ENCODE measurements at regions not wholly inside any gene's neighbourhood (a gene's known extent, or its start where the extent isn't known, plus 50 kb on each side); places are given as distances from the start of the nearest gene placed in this dataset.
"Not testable (repeated sequence)": the region's sequence is repeated elsewhere in the genome, so short reads cannot be mapped to it uniquely, and the experiment has no call there.

DNA sequence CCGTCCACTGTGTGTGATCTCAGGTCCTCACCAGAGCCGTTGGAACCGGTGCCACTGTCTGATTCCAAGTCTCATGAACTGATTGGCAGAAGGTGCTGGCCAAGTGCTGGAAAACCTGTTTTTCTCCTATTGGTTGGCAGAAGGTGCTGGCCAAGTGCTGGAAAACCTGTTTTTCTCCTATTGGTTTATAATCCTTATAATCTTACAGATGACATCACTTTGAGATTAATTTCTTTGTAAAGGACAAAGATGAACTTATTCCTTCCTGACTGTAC is 1106.3 kb downstream of the BRD1 start:
- DNase-seq (ENCODE audit: low spot score), result no peak
- intact Hi-C loops (cut with DNase I), result no loop called here

DNA sequence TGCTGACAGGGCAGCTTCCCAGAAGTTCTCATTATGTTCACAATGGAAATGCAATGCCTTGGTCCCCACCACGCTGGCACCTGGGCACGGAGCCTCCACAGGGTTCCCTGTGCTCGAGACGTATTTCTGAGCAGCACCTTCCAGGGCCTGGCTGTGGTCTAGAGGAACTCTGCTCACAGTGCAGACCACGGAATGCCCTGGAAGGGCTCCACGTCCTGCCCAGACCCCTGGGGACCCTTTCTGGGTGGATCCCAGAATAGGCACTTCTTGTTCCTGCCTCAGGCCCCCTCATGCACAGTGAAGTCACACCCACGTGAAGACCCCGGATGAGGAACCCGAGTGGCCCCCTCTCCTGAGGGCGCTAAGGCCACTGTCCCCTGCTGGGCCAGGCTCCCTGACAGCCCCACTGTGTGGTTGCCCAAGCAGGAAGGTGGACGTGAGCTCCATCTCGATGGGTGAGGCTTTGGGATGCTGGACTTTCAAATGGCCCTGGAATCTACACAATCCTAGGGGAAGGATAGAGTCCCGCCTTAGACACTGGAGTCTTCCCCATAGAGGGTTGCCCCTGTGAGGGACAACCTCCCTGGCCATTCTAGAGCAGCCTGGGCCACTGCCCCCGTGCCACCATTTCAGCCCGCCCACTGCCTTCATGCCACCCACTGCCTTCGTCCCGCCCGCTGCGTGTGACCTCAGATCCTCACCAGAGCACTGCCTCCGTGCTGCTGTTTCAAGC is 1106.8 kb downstream of the BRD1 start:
- intact Hi-C loops (cut with DNase I), result no loop called here
- DNase-seq (ENCODE audit: low spot score), result peak; percentile 67

DNA sequence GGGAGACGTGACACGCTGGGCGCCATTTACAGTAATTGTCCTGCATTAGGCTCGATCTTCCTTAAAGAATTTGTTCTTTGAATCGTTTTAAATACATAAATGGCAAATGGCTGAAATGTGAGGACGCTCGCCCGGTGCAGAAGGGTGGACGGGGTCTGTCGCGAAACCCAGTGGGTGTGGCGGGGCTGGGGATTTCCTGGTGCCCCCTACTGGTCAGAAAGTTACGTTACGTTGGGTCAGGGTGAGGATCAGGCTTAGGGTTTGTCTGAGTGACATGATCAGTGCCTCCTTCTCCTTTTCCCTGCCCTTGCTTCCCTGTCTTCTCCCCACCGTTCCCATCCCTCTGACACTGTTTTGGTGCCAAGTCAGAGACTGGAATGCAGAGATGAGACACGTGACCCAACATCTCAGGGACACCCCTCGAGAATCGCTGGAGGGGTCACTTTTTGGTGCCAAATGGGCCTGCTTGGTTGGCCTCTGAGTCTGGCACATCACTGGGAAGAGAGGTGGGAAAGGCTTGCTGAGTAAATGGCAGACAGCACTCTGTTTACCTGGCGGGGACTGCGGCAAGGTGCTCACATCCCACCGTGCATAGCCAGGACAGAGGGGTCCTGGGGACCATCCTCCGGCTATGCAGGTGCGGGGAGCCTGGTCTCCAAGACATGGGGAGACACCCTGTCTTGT is 1107.6 kb downstream of the BRD1 start:
- DNase-seq (ENCODE audit: low spot score), result peak; percentile 30
- intact Hi-C loops (cut with DNase I), result no loop called here

DNA sequence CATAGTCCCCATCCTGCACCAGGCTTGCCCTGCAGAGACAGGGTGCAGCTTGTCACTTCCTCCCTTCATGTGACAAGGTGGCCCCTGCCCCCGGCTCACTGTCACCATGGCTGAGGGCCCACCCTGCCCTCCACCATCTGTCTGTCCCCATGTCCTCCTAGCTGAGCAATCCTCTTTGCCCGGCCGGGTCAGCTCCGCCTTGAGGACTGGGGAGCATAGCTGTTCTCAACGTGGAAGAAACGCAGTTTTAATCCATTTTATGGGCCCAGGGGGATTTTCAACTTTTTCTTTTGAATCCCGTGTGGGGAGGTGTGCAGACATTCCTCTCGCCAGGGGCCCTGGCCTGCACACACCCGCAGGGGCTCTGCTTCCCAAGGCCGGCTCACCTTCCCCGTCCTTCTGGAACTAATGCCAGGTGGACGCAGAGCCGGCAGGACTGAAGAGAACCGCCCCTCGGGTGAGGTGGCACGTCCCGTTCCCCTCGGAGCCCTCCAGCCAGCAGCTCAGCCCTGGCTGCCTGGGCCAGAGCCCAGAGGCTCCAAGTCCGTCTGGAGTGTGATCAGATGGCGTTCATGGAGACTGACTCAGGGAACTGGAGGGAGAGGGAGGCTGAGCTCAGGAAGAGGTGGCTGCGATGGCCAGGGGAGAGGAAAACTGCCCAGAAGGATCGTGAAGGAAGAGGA is 1108.7 kb downstream of the BRD1 start:
- intact Hi-C loops (cut with DNase I), result no loop called here
- peak; percentile 70 for DNase-seq (ENCODE audit: low spot score)

DNA sequence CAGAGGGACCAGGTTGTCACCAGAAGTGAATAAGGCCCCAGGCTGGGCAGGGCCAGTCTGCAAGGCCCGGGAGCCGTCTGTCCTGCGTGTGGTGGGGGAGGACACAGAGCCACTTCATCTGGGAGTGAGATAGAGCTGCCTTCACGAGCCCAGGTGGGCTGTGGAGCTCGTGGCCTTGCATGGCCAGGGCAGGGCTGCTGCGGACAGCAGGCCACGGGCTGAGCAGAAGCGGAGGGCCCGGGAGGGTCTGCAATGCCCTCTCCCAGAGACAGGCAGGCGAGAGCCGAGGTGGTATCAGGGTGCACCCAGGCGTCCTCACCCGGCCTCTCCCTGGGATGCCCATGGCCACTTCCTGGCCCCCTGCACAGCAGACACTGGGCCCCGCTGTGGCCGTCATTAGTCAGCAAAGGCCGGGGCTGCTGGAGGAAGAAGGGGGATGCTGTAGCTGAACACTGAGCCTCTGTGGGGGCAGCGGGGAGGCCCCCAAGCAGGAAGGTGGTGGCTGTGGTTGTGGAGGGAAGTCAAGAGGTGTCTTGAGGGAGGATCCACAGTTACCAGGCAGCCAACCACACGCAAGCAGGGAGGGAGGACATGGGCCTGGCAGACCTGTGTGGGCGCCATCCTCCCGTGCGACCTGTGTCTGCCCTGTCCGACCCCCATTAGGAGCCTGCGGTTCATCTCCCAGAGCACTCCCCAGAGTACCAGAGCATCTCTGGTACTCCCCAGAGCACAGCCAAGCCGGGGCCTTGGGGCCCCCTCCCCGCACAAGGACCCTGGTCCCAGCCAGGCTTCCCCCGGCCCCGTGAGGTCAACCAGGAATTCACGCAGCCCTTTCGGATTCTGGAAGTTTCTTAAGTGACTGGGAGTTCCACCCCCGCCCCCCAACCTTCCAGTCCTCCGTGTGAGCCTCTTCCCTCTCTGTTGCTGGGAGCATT is 1109.5 kb downstream of the BRD1 start:
- intact Hi-C loops (cut with DNase I), result no loop called here
- peak; percentile 67 for DNase-seq (ENCODE audit: low spot score)

DNA sequence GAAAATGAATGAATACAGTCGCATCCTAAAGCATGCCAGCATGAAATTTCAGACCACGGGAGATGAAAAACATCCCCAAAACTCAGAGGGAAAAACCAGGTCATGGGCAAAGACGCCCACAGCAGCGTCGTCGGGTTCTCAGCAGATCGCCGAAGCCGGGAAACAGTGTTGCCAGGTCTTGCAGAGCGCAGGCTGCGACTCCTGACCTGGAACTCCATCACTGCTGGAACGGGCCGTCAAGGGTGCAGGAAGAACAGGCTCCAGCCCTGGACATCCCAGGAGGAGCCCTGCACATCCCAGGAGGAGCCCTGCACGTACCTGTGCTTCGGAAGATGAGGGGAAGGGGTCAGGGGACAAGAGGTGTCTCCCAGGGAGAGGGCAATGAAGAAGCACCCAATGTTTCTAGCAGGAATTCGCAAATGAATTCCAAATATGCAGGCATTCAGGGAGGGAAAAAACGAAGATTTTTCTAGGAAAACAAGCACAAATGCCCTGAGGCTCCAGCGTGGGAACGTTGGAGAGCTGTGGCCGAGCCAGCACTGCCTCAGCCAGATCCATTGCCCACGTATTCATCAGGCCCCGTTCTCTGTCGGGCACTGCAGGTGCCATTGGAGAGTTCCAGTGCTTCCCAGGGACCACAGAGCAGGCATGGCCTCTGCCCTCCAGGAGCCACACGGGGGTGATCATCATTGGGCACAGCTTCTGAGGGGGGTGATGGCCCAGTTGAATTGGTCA is 1110.4 kb downstream of the BRD1 start:
- peak; percentile 58 for DNase-seq (ENCODE audit: low spot score)

DNA sequence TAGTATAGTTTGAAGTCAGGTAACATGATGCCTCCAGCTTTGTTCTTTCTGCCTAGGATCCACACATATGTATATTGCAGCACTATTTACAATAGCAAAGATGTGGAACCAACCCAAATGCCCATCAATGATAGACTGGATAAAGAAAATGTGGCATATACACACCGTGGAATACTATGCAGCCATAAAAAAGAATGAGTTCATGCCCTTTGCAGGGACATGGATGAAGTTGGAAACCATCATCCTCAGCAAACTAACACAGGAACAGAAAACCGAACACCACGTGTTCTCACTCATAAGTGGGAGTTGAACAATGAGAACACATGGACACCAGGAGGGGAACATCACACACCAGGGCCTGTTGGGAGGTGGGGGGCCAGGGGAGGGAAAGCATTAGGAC is 1111.5 kb downstream of the BRD1 start:
- DNase-seq (ENCODE audit: low spot score); intact Hi-C loops (cut with DNase I): not testable (repeated sequence)

More for the DNA sequence above, 1110.4 kb downstream of the BRD1 start:
- intact Hi-C loops (cut with DNase I), result no loop called here

DNA sequence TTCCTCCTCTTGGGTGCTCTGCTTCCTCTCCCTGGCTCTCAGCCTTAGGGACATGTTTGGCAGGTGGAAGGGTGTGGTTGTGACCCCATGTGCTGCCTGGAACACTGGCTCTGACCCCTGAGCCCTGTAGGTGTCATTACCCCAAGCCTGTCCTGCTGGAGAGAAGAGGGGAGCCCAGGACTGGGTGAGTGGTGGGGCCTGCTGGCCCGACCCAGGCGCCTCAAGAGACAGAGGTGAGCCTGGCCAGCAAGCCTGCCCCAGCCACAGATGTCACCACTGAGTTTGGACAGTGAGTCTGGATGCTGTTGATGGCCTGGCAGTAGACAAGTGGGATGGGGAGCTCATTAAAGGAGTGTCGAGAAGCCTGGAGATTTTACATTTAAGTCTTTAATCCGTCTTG is 1112.2 kb downstream of the BRD1 start:
- peak; percentile 59 for DNase-seq (ENCODE audit: low spot score)
- intact Hi-C loops (cut with DNase I), result no loop called here

DNA sequence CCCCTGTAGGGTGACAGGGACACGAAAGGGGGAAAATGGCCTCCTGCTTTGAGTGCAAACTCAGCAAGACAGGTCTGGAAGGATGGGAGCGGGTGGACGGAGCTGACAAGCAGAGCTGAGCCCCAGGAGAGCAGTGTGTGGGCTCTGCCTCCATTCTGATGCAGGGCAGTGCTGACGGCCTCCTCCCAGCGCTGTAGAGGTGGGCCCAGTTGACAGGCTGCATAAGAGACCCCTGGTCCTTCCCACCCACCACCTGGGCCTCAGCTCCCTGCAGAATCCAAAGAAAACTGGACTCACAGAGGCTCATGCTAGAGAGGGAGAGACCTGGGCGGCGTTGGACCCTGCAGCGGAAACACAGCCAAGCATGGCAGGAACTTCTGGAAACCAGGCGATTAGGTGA is 1113.4 kb downstream of the BRD1 start:
- DNase-seq (ENCODE audit: low spot score), result peak; percentile 51
- intact Hi-C loops (cut with DNase I), result no loop called here

DNA sequence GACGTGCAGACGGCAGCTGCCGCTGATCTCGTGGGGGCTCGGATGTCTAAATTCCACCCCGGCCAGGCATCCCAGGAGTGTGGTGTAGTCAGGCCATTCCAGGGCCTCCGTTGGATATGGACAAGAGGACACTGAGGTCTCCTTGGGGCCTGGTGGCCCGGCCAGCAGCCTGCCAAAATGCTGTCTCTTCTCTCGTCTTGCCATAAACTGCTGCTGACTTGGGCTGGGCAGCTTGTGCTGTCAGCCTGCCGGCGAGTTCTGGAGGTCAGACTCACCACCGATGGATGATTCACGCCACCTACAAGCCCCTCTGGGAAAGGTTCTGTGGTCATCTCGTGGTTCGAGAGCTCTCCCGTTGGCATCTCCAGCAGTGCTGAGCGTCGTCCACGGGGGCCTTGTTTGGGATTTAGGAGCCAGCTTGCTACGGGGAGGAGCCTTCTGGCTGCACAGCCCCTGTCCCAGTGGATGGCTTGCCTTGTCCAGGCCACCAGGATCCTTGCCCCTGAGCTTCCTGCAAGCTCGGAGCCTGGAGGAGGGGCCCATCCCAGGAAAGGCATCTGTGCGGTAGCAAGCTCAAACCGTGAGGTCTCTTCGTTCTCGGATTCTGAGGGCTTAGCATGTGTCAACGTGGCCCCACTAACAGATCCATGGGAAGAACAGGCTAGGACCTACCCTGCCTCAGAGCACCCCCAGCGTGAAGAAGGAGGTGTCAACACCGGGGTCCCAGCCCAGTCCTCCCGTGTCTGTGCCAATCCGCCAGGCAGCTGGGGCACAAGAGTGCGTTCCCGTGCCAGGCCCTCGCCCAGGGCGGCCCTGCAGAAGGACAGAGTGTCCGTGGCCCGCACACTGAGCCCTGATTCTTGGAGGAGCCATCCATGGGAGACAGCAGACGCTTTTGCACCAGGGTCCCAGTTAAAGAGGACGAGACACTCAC is 1114.1 kb downstream of the BRD1 start:
- peak; percentile 76 for DNase-seq (ENCODE audit: low spot score)
- intact Hi-C loops (cut with DNase I), result no loop called here

DNA sequence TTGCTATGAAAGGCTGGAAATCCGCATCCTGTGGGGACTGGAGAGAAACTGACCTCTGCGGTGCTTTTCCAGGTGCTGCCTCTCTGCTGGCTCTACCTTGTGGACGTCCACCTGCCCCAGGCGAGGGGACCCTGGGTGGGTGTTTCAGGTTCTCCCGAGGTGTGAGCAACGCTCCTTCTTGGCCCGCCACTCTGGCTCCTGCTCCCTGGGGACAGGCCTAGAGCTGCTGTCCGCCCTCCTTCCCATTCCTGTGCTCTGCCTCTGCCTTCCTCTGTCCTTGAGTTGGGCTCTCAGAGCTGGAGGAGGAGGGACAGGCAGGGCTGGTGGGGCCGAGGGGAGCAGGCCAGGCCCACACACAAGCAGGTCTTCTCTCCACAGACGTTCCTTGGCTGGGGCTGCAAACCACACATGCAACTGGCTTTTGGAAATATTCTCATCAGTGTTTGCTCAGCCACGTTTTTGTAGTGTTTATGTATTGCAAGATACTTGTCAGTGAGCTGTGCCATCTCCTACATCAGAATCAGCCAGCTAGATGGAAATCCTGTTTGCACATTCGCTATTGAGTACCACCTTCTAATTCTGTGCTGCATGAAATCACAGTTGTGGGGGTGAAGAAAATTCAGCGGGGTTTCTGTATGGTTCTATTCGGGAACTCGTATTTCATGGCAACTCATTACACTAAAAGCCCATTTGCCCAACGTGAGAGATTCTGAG is 1115.0 kb downstream of the BRD1 start:
- intact Hi-C loops (cut with DNase I), result no loop called here
- peak; percentile 53 for DNase-seq (ENCODE audit: low spot score)

DNA sequence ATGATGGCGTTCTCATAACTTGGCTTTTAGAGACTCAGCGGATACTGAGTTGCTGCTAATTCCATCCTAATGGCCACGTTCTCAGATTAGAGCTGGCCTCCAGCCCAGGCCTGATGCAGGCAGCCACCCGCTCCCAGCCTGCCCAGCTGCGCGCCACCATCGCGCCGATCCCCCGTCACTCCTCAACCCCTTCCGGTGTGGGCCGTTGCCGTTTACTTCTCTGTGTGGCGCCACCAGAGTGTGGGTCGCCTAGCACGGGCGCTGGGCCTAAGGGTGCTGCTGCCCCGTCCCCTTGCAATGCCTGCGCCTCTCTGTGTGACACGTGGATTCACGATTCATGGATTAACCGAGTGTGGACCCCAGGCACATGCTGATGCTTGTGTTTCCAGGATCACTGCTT is 1116.0 kb downstream of the BRD1 start:
- intact Hi-C loops (cut with DNase I), result no loop called here
- peak; percentile 57 for DNase-seq (ENCODE audit: low spot score)

DNA sequence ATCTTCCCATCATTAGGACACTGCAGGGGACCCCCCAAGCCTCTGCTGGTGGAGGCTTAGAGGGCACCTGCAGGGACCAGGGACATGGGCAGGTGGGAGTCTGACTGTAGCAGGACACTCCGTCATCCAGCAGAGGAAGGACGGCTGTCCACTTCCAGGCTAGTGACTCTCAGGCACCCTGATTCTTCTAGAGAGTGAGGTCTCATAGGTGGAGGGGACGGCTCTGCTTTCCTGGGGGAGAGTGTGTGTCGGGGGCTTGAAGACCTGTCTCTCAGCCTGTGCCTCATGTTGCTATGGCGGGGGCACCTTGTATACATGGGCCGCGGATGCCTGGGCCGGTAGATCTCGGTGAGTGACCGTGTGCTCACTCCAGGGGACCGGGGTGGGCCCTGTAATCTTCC is 1116.6 kb downstream of the BRD1 start:
- intact Hi-C loops (cut with DNase I), result no loop called here
- peak; percentile 74 for DNase-seq (ENCODE audit: low spot score)

DNA sequence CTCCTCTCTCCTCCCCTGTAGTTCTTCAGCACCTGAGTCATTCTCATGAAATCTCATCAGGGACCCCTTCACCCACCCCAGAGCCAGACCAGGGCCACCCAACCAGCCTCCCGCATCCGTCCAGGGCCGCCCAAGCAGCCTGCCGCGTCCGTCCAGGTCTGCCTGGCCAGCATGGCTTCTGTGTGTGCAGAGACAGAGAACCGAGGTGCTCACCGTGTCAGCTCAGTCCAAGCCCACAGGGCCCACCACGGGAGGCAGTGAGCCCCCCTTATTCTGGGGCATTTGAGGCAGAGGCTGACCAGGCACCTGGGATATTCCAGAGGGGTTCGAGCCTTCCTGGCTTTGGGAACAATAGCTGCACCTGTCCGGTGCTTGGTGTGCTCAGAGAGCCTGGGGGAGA is 1117.3 kb downstream of the BRD1 start:
- DNase-seq (ENCODE audit: low spot score), result peak; percentile 62
- intact Hi-C loops (cut with DNase I), result loop anchor here in 1 of 2 donors (1.0 kb wide), 1 partner anchor 24 kb away; no protein-coding TSS in a partner anchor

DNA sequence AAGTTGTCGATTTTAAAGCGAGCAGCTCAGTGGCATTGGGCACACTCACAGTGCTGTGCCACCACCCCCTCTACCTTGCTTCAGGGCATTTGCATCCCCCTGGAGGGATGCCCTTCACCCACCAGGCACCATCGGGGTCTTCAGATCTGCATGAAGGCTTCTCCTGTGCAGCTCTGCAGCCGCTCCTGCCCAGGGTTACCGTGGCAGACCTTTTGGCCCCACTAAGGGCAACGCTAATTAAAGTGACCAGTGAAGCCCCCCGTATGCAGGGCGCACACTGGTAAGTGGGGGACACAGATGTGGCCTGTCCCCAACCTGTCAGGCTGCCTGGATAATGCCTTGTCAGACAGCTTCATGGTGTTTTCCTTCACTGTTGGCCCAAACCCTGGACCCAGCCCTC is 1117.7 kb downstream of the BRD1 start:
- intact Hi-C loops (cut with DNase I), result loop anchor here in 1 of 2 donors (1.0 kb wide), 1 partner anchor 24 kb away; no protein-coding TSS in a partner anchor
- DNase-seq (ENCODE audit: low spot score), result peak; percentile 41

DNA sequence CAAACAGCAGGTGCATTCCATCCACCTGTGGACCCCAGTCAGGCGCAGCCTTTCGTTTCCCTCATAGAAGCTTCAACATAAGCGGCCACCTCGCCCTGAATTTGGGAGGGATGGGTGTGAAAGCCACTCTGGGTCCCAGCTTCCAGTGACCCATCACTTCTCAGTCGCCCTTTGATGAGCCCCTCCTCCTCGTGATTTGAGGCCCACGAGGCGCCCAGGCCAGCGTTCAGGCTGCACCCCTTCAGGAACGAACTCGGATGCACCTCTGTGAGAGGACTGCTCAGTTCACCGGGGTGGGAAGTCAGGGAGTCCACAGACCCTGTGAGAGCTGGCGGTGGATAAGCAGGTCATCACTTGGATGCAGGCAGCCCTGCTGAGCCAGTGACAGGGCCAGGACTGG is 1118.2 kb downstream of the BRD1 start:
- intact Hi-C loops (cut with DNase I), result no loop called here
- DNase-seq (ENCODE audit: low spot score), result peak; percentile 53

DNA sequence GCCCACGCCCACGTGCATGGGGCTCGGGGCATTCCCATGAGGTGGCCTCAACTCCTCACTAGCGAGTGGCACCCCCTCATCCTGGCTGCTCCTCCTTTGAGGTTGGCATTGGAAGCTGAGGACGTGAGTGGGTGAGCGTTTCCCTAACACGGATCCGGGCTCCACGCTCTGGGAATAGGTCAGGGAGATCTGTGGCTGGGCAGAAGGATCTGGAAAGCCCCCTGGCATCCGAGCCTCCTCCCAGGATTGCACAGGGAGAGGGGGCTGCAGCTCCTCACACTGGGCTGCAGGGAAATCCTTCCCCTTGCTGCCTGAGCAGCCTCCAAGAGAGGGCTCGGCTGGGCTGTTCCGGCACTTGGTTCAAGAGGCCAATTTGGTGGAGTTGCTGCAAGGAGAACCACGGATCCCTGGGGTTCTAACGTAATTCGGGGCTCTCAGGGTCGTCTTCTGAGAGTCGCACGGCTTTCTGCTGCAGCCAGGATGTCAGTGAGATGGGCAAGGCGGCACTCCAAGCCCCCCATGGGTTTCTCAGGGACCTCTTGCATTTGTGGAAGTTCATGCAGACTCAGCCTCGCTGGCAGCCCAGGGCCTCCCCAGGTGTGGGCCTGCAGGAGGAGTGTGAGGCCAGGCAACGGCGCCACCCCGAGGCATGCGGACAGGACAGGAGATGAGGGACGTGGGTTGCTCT is 1119.0 kb downstream of the BRD1 start:
- DNase-seq (ENCODE audit: low spot score), result peak; percentile 78

More for the DNA sequence above, 1119.0 kb downstream of the BRD1 start:
- intact Hi-C loops (cut with DNase I), result no loop called here
